ENCODE measurements at regions not wholly inside any gene's neighbourhood (a gene's known extent, or its start where the extent isn't known, plus 50 kb on each side); places are given as distances from the start of the nearest gene placed in this dataset.
A peak's percentile ranks its signal among the peaks of the same experiment; 100 is the strongest.

DNA sequence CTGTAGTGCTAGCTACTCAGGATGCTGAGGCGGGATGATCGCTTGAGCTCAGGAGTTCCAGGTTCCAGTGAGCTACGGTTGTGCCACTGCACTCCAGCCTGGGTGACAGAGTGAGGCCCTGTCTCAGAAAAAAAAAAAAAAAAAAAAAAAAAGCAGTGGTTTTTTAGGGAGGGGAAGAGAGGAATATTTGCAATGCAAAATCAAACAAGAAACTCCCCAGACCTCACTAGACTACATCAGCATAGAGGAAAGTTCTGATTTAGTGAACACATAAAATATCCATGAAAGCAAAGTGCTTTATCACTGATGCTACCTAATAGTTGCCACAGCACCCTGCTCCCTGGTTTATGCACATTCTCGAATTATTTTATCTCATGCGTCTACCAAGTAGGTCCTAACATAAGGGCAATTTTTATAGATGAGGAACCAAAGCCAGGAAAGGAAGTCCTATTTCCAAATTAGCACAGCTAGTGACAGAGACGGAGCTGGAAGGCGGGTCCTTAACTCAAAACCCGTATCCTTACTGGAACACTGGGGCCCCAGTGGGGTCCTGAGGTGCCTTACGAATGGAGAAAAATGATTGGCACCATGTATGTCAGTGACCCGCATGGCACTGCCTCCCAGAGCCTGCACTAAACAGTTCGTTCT lies 50.7 kb upstream of the GPR157 start:
- DNase-seq (ENCODE audit: low spot score): no peak

DNA sequence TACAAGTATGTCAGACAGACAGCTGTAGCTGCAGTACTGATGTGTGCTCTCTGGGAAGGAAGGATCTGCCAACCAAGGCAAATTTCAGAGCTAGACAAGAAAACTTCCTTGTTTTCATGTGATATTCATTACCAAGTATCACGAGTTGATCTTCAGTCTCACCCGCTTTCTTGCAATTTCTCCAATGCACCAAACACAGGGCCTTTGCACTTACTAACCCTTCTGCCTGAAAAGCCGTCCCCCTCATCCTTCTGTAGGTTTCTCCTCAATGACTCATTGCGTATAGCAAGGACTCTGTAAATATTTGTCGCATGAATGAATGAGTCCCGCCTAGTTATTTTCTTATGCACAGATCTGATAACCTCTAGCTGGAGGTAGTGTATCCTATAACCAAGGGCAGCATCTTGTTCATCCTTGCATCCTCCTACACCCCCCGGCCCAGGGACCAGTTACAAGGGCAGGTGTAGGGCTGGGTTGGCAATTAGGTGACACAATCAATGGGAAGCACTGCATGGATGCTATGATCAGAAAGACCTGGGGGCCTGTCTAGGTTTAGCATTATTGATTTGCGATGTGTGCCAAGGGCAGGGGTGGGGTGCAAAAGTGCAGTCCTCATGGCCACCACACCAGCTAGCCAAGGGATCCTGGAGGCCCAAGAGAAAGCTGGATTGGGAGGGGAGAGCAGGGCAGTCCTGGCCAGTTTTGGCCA lies 51.4 kb upstream of the GPR157 start:
- DNase-seq (ENCODE audit: low spot score): no peak

GRCh38 chr1:9181176-9181906 lies 52.4 kb upstream of the GPR157 start:
- peak; percentile 59 for DNase-seq (ENCODE audit: low spot score)

- peak; percentile 6 for DNase-seq (ENCODE audit: low spot score)
These were observed 52.4 kb upstream of the H6PD start for GRCh38 chr1:9181990-9182783.

- DNase-seq (ENCODE audit: low spot score): no peak
These were observed 51.8 kb upstream of the H6PD start for GRCh38 chr1:9182784-9183257.

GRCh38 chr1:9183441-9183840 lies 51.1 kb upstream of the H6PD start:
- no peak for DNase-seq (ENCODE audit: low spot score)

DNA sequence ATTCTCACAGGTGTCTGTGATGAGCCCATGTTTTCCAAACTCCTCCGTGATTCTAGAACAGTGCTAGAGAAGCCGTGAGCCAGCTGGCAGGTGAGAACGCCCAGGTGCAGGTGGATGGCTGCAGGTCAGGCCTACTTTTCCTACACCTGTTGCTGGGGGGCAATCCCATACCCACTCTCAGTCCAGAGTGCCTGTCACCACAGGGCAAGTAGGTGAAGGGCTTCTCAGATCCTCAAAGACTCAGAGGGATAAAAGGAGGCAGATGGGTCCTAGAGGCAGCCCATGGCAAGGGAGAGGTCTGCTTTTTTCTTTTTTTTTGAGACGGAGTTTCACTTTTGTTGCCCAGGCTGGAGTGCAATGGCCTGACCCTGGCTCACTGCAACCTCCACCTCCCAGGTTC lies 50.7 kb upstream of the H6PD start:
- DNase-seq (ENCODE audit: low spot score): no peak

DNA sequence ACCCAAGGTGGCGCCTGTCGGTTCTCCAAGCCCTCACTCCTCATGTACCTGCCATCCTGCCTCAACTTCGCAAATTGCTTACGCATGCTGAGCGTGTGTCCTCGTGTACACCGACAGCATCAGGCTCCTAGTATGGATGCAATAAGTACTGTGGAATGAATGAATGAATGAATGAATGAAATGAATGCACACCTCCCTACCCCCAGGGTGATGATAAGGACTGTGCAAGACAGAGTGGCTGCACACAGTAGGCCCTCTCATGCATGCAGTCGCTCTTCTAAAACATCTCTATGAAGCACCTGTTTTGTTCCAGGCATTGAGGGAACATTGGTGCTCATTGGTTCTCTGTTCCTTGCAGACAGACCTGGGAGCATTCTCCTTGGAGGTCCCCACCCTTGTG lies 49.8 kb upstream of the H6PD start:
- DNase-seq (ENCODE audit: low spot score): no peak
